Erythroblast (primary cell): ENCODE measurements at regions not wholly inside any gene's neighbourhood (a gene's known extent, or its start where the extent isn't known, plus 50 kb on each side); places are given as distances from the start of the nearest gene placed in this dataset.

Experiments
- GATA1 ChIP-seq: IDR thresholded peaks from 2 replicates; pipeline ENCODE4 v1.6.1; 2011; ENCODE audit warnings: low read depth, mild to moderate bottlenecking, control low read depth, low read length, moderate library complexity
- POLR2A ChIP-seq: IDR thresholded peaks from 2 replicates; pipeline ENCODE4 v1.6.1; 2011; ENCODE audit warnings: mild to moderate bottlenecking, low read length

DNA sequence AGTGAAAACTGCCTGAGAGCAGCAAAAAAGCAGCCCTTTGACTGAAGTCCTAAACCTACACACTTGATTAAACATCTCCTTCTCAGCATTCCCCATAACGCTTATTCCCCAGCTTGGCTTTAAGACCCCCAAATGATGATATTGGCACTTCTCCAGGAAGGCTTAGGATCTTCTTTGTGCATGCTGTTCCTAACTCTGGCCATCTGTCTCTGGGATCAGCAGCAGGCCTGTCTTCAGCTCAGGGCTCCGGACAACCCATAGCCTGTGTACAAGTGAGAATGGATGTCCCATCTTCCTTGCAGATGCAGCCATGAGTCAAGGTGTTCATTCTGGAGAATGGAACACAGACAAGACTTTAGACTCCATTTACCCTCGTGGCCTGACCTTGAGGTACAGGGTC is 81.6 kb upstream of the TMEM17 start:
- TF ChIP-seq POLR2A (no peak), GATA1 (no peak)
